ENCODE measurements at regions not wholly inside any gene's neighbourhood (a gene's known extent, or its start where the extent isn't known, plus 50 kb on each side); places are given as distances from the start of the nearest gene placed in this dataset.

GRCh38 chr14:66383771-66384170 lies 102.4 kb upstream of the CCDC196 start:
- TF ChIP-seq CTCF (conservative IDR thresholded peaks at IDR 0.05; ENCODE audit: low read depth in 2 of 2), result no peak
- TF ChIP-seq, protein P1, sequence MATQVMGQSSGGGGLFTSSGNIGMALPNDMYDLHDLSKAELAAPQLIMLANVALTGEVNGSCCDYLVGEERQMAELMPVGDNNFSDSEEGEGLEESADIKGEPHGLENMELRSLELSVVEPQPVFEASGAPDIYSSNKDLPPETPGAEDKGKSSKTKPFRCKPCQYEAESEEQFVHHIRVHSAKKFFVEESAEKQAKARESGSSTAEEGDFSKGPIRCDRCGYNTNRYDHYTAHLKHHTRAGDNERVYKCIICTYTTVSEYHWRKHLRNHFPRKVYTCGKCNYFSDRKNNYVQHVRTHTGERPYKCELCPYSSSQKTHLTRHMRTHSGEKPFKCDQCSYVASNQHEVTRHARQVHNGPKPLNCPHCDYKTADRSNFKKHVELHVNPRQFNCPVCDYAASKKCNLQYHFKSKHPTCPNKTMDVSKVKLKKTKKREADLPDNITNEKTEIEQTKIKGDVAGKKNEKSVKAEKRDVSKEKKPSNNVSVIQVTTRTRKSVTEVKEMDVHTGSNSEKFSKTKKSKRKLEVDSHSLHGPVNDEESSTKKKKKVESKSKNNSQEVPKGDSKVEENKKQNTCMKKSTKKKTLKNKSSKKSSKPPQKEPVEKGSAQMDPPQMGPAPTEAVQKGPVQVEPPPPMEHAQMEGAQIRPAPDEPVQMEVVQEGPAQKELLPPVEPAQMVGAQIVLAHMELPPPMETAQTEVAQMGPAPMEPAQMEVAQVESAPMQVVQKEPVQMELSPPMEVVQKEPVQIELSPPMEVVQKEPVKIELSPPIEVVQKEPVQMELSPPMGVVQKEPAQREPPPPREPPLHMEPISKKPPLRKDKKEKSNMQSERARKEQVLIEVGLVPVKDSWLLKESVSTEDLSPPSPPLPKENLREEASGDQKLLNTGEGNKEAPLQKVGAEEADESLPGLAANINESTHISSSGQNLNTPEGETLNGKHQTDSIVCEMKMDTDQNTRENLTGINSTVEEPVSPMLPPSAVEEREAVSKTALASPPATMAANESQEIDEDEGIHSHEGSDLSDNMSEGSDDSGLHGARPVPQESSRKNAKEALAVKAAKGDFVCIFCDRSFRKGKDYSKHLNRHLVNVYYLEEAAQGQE (IDR thresholded peaks at IDR 0.05; ENCODE audit: unreplicated experiment), result no peak
- TF ChIP-seq EZH2 (IDR thresholded peaks at IDR 0.05; ENCODE audit: low read depth, unreplicated experiment), result no peak
- no peak for TF ChIP-seq NANOG (IDR thresholded peaks at IDR 0.05; ENCODE audit: borderline replicate concordance)
- TF ChIP-seq EZH2phosphoT487 (IDR thresholded peaks at IDR 0.05; ENCODE audit: unreplicated experiment), result no peak
- TF ChIP-seq, protein P2, sequence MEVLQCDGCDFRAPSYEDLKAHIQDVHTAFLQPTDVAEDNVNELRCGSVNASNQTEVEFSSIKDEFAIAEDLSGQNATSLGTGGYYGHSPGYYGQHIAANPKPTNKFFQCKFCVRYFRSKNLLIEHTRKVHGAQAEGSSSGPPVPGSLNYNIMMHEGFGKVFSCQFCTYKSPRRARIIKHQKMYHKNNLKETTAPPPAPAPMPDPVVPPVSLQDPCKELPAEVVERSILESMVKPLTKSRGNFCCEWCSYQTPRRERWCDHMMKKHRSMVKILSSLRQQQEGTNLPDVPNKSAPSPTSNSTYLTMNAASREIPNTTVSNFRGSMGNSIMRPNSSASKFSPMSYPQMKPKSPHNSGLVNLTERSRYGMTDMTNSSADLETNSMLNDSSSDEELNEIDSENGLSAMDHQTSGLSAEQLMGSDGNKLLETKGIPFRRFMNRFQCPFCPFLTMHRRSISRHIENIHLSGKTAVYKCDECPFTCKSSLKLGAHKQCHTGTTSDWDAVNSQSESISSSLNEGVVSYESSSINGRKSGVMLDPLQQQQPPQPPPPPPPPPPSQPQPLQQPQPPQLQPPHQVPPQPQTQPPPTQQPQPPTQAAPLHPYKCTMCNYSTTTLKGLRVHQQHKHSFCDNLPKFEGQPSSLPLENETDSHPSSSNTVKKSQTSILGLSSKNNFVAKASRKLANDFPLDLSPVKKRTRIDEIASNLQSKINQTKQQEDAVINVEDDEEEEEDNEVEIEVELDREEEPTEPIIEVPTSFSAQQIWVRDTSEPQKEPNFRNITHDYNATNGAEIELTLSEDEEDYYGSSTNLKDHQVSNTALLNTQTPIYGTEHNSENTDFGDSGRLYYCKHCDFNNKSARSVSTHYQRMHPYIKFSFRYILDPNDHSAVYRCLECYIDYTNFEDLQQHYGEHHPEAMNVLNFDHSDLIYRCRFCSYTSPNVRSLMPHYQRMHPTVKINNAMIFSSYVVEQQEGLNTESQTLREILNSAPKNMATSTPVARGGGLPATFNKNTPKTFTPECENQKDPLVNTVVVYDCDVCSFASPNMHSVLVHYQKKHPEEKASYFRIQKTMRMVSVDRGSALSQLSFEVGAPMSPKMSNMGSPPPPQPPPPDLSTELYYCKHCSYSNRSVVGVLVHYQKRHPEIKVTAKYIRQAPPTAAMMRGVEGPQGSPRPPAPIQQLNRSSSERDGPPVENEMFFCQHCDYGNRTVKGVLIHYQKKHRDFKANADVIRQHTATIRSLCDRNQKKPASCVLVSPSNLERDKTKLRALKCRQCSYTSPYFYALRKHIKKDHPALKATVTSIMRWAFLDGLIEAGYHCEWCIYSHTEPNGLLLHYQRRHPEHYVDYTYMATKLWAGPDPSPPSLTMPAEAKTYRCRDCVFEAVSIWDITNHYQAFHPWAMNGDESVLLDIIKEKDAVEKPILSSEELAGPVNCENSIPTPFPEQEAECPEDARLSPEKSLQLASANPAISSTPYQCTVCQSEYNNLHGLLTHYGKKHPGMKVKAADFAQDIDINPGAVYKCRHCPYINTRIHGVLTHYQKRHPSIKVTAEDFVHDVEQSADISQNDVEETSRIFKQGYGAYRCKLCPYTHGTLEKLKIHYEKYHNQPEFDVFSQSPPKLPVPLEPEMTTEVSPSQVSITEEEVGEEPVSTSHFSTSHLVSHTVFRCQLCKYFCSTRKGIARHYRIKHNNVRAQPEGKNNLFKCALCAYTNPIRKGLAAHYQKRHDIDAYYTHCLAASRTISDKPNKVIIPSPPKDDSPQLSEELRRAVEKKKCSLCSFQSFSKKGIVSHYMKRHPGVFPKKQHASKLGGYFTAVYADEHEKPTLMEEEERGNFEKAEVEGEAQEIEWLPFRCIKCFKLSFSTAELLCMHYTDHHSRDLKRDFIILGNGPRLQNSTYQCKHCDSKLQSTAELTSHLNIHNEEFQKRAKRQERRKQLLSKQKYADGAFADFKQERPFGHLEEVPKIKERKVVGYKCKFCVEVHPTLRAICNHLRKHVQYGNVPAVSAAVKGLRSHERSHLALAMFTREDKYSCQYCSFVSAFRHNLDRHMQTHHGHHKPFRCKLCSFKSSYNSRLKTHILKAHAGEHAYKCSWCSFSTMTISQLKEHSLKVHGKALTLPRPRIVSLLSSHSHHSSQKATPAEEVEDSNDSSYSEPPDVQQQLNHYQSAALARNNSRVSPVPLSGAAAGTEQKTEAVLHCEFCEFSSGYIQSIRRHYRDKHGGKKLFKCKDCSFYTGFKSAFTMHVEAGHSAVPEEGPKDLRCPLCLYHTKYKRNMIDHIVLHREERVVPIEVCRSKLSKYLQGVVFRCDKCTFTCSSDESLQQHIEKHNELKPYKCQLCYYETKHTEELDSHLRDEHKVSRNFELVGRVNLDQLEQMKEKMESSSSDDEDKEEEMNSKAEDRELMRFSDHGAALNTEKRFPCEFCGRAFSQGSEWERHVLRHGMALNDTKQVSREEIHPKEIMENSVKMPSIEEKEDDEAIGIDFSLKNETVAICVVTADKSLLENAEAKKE (CRISPR knock-in tag; IDR thresholded peaks at IDR 0.05), result no peak
